ENCODE measurements at regions not wholly inside any gene's neighbourhood (a gene's known extent, or its start where the extent isn't known, plus 50 kb on each side); places are given as distances from the start of the nearest gene placed in this dataset.
A peak's percentile ranks its signal among the peaks of the same experiment; 100 is the strongest.

DNA sequence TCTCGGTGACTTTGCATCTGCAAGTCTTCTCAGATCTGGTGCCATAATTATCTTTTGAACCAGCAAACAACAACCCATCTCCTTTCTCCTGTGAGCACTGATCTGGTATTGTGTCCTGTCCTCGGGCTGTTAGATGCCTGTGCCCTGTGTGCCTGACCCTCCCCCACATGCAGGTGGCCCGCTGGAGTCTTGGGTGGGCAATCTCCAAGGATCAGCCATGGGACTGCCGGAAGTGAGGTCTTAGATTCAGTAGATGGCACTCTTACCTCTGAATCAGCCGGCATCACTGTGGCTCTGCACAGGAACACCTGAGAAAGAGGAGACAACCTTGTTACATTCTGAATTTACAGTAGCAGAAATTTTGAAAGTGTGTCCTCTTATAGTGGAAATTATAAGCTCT, 172.4 kb downstream of the IRX2 start:
- in situ Hi-C loops (cut with HindIII; ENCODE audit: low sequenced_read_pairs) = no loop called here
- DNase-seq (ENCODE audit: low spot score) = peak; percentile 3

DNA sequence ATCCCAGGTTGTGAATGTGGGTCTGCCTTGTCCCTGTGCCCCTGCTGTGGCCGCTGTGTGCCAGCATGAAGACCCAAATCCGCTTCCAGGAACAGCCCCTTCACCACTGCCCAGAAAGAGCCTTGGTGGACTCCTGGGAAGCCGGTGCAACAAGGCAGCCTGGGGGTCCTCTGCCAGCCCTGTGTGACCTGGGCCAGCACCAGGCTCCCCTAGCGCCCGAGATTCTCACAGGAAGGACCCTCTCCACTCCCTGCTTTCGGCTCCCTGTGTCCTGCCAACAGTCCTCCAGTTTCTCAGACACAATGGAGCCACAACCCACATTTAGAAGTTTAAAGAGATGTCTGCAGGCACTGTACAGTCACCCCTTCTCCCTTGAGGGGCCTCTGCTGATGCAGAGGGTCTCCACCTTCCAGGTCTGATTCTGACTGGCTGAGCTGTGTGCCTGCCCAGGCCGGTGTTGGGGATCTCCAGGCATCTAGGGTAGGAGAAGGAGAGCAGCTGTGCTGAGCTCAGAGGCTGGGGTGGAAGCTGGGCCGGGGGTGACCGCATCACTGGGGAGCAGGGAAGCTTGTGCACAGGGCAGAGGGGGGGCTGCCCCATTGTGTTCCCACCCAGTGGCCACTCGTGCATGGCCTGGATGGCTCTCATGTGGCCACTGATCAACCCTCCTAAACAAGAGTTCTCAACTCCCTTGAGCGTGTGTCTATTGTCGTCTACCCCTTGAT, 174.0 kb downstream of the IRX2 start:
- in situ Hi-C loops (cut with HindIII; ENCODE audit: low sequenced_read_pairs) = no loop called here
- no peak for DNase-seq (ENCODE audit: low spot score)

DNA sequence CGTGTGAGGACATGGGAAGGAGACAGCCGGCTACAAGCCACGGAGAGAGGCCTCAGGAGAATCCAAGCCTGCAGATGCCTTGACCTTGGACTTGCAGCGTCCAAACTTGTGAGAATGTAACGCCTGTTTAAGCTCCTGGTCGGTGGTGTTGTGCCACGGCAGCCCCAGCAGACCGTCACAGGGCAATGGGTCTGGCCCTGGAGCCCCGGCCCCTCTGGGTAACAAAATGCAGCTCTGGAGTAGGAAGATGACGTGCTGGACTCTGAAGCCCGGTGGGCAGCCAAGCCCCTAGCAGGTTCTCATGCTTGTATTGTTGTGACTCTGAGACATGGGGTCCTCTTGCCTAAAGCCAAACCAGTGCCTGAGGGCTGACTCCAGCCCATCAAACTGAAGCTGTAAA, 174.7 kb downstream of the IRX2 start:
- no peak for DNase-seq (ENCODE audit: low spot score)
- in situ Hi-C loops (cut with HindIII; ENCODE audit: low sequenced_read_pairs) = no loop called here

DNA sequence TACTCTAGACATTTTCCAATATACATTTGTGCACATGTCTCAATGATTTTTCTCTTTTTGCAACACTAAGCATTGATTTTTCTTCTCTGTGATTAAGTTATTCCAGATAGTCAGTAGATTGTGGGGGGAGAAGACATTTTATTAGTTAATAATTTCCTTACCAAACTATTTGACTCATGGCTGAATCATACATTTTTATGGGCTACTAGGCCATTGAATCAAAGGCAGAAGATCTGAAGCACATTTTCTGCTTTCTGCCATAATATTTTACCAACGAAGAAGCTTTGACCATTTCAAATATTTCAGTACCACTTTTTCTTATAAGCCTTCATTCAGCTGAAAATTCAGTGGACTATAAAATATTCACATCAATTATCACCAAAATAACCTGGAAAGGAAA, 175.6 kb downstream of the IRX2 start:
- in situ Hi-C loops (cut with HindIII; ENCODE audit: low sequenced_read_pairs) = no loop called here
- DNase-seq (ENCODE audit: low spot score) = no peak

DNA sequence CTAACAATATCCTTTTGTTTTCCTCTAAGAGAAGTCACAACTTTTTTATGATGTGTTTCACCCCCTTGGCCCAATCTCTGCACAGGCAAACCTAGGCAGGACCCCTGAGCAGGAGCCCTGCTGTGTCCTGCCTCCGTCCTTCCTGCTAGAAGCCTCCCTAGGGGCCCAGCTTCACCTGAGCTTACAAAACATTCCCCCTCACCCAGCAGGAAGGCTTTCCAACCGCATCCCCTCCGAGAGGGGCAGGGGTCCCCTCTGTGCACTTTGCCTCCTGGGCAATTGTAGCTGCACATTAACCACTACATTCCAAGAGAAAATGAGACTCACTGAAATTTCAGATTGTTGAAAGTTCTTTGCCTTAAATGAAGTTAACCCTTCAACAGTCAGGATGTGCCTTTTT, 176.2 kb downstream of the IRX2 start:
- no peak for DNase-seq (ENCODE audit: low spot score)
- in situ Hi-C loops (cut with HindIII; ENCODE audit: low sequenced_read_pairs) = no loop called here

DNA sequence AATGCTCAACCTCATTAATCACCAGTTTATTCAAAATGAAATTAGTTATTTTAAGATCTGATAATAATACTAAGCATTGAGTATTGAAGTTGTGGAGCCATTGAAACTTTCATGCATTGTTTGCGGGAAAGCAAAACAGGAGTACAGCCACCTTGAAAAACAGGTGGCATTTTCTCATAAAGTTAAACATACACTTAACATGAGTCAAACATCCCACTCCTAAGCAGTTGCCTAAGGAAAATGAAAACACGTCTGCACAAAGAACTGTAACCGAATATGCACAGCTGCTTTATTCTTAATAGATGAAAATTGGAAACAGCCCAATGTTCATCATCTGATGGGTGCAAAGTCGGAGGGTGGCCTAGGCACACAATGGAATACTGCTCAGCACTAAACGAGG, 177.3 kb downstream of the IRX2 start:
- in situ Hi-C loops (cut with HindIII; ENCODE audit: low sequenced_read_pairs) = no loop called here
- DNase-seq (ENCODE audit: low spot score) = no peak

DNA sequence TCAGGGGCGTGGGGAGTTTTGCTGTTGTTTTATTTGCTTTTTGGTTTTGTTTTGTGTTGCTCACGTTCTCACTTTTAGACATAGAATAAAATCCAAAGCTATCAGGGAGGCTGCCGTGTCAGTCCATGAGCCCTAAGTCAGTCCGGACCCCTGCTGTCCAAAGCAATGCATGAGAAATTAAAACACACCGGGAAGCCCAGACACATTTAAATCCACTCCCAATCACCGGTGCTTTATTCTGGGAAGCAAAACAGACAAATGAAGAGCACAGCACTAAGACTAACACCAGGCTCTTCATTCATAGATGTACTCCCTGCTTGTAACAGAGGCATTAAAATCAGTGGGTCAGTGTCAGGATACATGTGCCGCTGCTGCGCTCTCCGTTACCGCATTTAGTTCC, 180.9 kb downstream of the IRX2 start:
- DNase-seq (ENCODE audit: low spot score) = no peak
- in situ Hi-C loops (cut with HindIII; ENCODE audit: low sequenced_read_pairs) = no loop called here

DNA sequence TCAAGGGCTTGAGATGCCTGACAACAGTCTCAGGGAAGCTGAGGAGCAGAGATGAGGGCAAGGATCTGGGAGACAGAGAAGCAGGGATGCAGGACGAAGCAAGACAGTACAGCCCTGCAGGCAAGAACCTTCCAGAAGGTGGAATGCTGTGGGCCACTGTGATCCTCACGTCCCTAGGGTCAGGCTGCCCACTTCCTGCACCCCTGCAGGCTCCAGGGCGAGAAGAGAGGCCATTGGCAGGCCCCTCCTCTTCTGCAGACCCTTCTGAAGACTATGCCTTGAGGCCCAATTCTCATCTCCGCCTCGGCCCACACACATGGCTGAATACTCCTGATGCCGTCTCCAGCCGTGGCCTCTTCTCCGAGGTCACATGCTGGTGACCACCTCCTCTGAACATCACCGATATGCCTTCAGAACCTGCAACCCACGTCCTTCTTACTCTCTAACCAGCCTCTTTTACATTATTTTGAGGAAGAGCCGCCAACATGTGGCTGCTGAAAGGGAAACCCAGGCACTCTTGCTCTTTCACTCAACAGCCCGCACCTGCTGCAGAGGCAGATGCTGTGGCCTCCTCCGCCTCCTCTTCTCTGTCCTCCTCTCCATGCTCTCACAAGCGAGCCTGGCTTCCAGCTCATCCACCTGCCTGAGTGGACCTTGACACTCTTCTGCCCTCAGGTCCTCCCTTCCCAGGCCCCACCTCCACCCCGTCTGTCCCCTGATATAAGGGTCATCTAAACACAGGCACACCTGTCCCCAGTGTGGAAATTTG, 181.5 kb downstream of the IRX2 start:
- in situ Hi-C loops (cut with HindIII; ENCODE audit: low sequenced_read_pairs) = no loop called here

DNA sequence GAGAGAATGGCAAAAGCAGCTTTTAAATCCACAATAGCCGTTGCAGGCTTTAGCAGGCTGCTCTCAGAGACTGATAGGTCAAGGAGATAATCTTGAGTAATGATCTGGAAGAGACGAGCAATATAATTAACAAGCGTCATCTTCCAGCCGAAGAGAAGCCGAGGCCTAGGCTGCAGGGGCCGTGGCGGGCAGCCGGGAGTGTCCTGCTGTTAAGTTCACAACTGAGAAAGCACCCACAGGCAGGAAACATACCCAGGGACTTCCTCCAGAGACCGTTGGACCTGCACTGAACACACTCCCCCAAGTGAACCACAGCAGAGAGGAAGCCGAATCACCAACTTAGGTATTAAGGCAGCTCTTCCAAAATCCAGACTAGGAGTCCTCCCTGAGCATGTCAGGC, 182.3 kb downstream of the IRX2 start:
- DNase-seq (ENCODE audit: low spot score) = no peak
- in situ Hi-C loops (cut with HindIII; ENCODE audit: low sequenced_read_pairs) = no loop called here

More for the DNA sequence above, 181.5 kb downstream of the IRX2 start:
- no peak for DNase-seq (ENCODE audit: low spot score)

DNA sequence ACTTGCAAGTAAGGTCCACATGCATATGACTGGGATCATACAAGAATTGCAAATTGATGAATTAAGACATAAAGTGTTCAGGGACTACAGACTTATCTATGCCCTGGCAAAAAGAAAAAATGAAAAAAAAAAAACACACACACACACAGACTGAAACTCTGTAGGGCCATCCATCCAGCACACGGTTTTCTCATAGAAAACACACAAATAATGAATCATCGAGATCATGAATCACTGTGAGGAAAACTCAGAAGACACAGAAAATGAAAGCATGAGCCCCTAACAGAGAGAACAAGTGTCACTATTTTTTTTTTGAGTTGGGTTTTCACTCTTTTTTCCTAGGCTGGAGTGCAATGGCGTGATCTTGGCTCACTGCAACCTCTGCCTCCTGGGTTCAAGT, 185.2 kb downstream of the IRX2 start:
- no peak for DNase-seq (ENCODE audit: low spot score)
- in situ Hi-C loops (cut with HindIII; ENCODE audit: low sequenced_read_pairs) = no loop called here

DNA sequence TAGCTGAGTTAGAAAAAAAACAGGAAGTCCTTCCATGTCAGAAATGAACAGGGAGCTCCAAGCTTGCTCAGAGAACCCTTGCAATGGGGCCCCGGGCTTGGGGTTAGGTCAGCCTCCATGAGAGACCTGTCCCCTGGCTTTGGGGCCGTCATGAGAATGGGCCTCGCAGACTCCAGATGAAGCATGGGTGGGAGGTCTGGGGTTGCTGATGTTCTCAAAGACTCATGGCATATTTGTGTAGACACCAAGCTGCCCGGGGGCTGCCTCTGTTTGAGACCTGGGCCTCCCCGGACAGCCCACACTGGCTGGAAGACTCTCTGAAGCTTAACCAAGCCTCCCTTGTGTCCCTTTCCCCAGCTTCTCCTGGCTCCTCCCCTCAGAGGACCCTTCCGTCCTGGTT, 186.3 kb downstream of the IRX2 start:
- DNase-seq (ENCODE audit: low spot score) = no peak
- in situ Hi-C loops (cut with HindIII; ENCODE audit: low sequenced_read_pairs) = no loop called here

DNA sequence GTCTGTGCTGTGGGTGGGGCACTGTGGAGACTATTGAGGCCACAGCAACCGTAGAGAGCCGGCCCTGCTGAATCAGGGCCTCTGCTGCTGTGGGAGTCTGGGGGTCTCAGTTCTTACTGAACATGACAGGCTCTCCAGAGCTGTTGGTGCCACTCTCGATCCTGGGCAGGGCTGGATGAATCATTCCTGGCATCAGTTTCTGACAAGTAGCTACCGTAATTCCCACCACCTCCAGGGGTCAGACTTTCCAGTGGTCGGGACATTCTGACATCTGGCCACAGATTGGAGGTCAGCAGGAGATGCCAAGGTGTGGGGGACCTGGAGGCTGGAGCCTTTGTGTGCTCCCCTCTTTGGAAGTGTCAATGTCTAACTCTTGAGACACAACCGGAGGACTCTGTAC, 188.4 kb downstream of the IRX2 start:
- no peak for DNase-seq (ENCODE audit: low spot score)
- in situ Hi-C loops (cut with HindIII; ENCODE audit: low sequenced_read_pairs) = no loop called here

DNA sequence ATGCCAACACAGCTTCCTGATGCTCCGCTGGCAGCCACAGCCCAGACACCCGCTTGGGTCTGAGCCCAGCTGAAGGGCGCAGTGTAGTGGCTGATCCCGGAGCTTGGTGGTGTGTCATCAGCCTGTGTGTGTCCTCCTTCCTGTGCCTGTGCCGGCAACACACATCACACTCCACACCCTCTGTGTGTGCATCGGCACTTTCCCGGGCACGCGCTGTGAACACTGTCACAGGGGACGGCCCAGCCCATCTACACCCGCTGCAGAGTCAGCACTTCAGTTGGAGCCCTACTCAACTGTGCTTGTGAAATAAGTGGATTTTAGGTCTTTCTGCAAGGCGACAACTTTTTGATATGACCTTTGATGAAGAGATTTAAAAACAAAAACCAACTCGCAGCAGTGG, 189.4 kb downstream of the IRX2 start:
- in situ Hi-C loops (cut with HindIII; ENCODE audit: low sequenced_read_pairs) = no loop called here
- no peak for DNase-seq (ENCODE audit: low spot score)

DNA sequence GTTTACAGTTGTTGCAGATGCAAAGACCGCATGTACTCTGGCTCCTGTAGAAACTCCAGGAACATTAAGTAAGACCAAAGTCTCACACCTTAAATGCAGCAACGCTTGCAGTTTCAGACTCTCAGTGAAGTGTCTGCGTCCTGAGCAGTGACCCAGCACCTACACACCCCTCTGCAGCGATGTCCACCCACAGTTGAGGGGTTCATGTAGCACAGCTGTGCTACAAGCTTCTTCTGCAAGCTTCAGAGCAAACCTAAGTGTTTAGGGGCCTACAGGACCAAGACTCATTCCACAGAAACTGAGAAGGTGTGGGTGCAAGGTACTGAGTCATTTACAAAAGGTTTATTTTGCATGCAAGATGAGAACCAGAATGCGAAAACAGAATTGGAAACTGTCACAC, 191.0 kb downstream of the IRX2 start:
- in situ Hi-C loops (cut with HindIII; ENCODE audit: low sequenced_read_pairs) = no loop called here
- DNase-seq (ENCODE audit: low spot score) = no peak

DNA sequence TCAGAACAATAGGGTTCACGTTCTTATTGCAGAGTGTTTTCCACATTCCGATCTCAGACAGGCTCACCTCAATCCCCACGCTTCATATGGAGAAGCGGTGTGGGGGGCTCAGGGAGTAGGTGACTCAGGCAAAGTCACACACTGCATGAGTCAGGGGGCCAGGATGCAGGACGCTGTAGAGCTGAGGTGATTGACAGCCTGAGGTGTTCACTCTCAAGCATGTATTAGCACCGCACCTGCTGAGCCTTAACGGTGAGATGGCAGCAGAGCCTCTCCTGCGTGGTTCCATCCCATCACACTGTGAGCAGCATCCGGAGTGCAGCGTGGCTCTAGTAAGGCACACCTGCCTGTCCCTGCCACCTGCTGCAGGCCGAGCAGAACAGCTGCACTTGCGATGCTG, 194.0 kb downstream of the IRX2 start:
- in situ Hi-C loops (cut with HindIII; ENCODE audit: low sequenced_read_pairs) = no loop called here
- no peak for DNase-seq (ENCODE audit: low spot score)

DNA sequence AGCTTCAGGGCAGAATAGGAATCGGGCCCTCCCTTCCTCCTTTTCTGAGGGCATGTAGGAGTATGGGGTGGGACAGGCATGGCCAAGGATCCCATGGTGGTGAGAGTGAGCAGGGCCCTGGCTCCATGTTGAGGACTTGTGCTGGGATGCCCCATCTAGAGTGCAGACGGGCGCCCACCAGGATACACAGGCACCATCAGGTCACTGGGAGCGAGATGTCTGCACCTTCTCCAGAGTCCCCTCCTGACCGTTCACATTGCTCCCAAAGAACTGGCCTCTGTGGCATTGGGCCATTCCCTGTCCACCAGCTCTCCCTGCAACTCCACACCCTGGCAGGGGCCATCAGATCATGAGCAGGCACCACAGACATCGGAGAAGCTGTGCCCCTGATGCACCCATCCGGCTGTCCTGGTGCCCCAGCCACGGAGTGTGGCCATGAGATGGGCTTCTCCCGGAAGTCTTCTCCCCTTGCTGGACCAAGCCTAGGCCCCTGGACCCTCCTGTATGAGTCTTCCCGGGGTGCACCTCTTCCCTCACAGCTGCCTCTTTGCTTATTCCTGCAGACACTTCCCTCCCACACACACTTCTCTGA, 195.0 kb downstream of the IRX2 start:
- DNase-seq (ENCODE audit: low spot score) = no peak
- in situ Hi-C loops (cut with HindIII; ENCODE audit: low sequenced_read_pairs) = no loop called here

DNA sequence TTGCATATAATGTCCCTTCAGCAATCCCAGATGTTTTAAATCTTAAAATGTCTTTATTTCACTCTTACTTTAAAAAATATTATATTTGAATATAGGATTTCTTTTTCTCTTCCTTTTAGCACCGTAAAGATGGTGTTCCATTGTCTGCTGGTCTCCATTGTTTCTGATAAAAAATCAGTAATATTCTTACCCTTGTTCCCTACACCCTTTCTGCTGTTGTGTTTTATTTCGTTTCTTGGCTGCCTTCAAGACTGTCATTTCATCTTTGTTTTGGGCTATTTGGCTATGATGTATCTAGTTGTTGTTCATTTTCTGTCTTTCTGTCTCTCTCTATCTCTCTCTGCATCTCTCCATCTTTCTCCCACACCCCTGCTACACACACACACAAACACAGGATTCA, 197.9 kb downstream of the IRX2 start:
- in situ Hi-C loops (cut with HindIII; ENCODE audit: low sequenced_read_pairs) = no loop called here
- no peak for DNase-seq (ENCODE audit: low spot score)

DNA sequence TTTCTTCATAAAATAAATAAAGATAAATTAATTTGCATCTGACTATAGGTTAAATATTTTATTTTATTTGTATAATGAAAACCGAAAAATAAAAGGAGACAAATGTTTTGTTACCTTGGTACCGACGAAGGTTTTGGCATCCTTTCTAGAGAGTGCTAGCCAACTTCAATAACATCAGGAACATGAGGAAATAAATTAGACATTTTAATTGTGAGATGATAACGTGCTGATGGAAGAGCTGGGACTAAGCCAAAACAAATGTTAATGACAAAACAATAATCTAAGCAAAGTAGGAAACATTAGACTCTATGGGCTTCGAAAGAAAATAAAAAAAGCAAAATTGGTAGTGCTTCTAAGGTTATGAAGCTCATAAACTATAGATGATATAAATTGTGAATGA, 201.0 kb downstream of the IRX2 start:
- in situ Hi-C loops (cut with HindIII; ENCODE audit: low sequenced_read_pairs) = no loop called here
- no peak for DNase-seq (ENCODE audit: low spot score)

DNA sequence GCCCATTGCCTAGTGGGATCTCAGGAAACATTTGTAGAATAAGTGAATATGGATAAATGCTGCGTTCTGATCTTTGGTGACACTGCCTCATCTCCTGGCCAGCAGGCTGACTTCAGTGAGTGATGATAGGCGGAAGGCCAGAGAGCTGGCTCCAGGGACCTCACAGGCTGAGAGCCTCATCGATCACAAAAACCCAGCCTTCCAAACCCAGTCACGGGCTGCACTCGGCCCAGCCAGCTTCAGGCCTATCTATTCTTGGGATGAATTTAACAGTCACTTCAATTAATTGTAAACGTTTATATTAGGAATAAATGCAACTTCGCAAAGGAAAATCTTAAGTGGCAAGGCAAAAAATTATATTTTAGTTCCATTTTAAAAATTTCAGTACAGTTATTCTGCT, 201.6 kb downstream of the IRX2 start:
- no peak for DNase-seq (ENCODE audit: low spot score)
- in situ Hi-C loops (cut with HindIII; ENCODE audit: low sequenced_read_pairs) = no loop called here

DNA sequence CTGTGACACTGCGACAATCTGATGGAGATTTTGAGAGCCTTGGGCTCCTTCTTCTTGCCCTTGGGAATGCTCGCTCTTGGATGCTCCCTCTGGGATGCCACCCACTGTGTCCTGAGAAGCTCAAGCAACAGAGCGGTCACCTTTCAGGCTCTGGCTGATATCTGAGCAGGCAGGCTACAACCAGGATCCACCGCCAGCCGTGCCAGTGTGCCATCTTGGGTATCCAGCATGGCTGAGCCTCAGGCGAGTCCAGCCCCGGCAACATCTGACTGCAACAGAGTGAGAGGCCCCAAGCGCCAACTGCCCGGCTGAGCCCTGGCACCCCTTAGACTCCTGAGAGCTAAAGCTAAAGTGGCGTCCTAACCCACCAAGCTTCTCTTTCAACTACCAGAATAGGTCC, 202.1 kb downstream of the IRX2 start:
- in situ Hi-C loops (cut with HindIII; ENCODE audit: low sequenced_read_pairs) = no loop called here
- DNase-seq (ENCODE audit: low spot score) = no peak

DNA sequence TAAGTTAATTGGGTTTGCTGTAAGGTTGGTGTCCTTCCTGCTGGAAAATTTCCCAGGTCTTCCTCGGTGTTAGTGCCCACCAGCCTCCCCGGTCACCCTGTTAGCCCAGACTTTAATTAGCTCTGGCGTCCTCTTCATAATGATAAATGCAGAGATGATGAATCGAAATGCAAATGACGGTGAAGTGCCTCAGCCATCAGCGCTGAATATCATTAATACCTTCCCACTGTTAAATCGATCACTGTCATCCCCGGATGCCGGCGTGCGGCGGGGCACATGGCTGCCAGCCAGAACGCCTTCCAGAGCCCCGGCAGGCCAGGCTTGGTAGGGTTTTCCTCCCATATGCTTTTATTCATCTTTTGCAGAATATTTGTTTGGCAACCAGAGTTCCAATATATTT, 204.5 kb downstream of the IRX2 start:
- no peak for DNase-seq (ENCODE audit: low spot score)
- in situ Hi-C loops (cut with HindIII; ENCODE audit: low sequenced_read_pairs) = no loop called here
